Esophagus squamous epithelium (tissue), 4 donors: ENCODE measurements at regions not wholly inside any gene's neighbourhood (a gene's known extent, or its start where the extent isn't known, plus 50 kb on each side); places are given as distances from the start of the nearest gene placed in this dataset.

Experiments used
- CTCF ChIP-seq, 6 experiments: fragments of 450-650 bp in 4 of 6; fragments of 200-600 bp in 2 of 6; sonication (generic) in 2 of 6; IDR thresholded peaks; one replicate each; pipeline ENCODE4 v1.5.1; 2016 to 2019; ENCODE audit warnings: antibody characterized with exemption in 6 of 6, mild to moderate bottlenecking in 4 of 6, moderate library complexity in 4 of 6
- POLR2A ChIP-seq, 4 donors: fragments of 450-650 bp; IDR thresholded peaks; one replicate each; pipeline ENCODE4 v1.6.1; 2017; ENCODE audit warnings: antibody characterized with exemption in 4 of 4, mild to moderate bottlenecking in 4 of 4, moderate library complexity in 3 of 4

DNA sequence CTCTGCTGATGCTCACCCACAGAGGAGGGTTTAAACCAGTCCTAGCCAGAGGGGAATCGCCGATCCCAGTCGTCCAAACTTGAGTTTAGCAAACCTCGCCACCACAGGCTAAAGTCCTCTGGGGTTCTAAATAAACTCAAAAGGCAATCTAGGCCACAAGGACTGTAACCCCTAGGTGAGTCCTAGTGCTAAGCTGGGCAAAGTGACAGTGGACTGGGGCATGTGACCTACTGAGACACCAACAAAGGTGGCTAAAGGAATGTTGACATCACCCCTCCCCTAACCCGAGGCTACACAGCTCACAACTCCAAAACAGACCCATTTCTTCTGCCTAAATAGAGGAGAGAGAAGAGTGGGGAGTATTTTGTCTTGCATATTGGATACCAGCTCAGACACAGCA, 142.8 kb upstream of the PRDX4 start:
- no peak for TF ChIP-seq CTCF (IDR thresholded peaks at IDR 0.05)
- no peak for TF ChIP-seq POLR2A (IDR thresholded peaks at IDR 0.05)
